T47D (cell line): ENCODE measurements at regions not wholly inside any gene's neighbourhood (a gene's known extent, or its start where the extent isn't known, plus 50 kb on each side); places are given as distances from the start of the nearest gene placed in this dataset.
A peak's percentile ranks its signal among the peaks of the same experiment; 100 is the strongest.
"Not testable (repeated sequence)": the region's sequence is repeated elsewhere in the genome, so short reads cannot be mapped to it uniquely, and the experiment has no call there.

Source experiments
- DNase-seq, 2 experiments: peaks; one replicate each; pipeline versions ENCODE4 v3.0.0 to v3.0.0-alpha.2; 2011 to 2012; ENCODE audit warnings: low read depth in 1 of 2, low spot score in 1 of 2
- JUND ChIP-seq: IDR thresholded peaks from 2 replicates; pipeline ENCODE4 v1.6.1; 2012; ENCODE audit warnings: low read depth
- in situ Hi-C: cut with HindIII; loops from 2 replicates; pipeline ENCODE4 v1.10.0; 2016; ENCODE audit warnings: low sequenced_read_pairs, low pct_unique_long_range_greater_than_20kb

DNA sequence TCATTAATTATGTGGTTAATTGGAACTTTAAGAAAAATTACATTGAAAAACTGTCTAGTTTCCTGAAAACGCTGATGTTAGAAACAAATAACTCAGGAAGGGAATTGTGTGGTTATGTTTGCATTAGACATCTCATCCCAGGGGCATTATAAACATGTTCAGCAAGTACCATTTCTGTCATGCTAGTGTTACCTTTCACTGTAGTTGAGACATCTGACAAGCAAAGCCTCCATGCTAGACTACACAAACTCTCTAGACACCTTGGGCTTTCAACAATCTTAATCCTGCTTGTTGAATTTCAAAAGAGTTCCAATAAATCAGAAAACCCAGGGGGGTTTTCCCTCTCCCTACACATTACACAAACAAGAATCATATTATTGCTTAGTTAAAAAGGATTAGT lies 536.8 kb downstream of the KCNT2 start:
- no peak for TF ChIP-seq JUND
- peak in 1 of 2 experiments; percentile 44 for DNase-seq
- in situ Hi-C loops, result no loop called here

DNA sequence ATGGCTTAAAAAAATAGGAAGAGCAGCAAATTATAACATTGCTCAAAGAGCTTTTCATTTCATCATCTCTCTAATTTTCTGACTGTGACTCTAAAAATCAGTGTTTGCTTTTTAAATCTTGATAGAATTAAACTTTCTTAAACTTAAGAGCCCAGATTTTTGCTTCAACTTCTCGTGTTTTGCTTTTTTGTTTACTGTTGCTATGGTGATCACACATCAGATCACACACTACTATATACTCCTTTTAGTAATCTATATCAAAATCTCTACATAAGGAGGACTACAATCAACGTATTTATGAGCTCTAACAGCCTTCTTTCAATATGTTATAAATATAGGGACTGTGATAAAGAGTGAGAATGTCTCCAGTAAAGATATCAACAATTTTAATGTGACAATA lies 537.3 kb downstream of the KCNT2 start:
- no peak for TF ChIP-seq JUND
- in situ Hi-C loops, result no loop called here
- DNase-seq, result no peak

DNA sequence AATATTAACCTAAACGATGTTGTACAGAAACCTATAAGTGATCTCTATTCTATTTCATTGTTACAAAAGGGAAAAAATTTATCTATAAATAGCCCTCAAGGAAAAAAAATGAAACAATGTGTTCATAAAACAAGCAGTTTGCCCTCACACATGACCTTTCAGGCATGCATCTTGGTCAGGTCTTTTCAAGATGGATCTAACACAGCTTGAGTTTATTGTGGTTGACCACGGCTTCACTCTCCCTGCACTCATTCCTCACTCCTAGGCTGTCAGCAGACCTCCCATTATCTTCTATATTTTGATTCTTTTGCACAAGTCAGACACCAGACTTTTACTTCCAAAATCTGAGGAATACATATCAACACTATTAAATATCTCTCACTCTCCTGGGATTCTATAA lies 544.3 kb downstream of the KCNT2 start:
- no peak for TF ChIP-seq JUND
- in situ Hi-C loops, result no loop called here
- no peak for DNase-seq

DNA sequence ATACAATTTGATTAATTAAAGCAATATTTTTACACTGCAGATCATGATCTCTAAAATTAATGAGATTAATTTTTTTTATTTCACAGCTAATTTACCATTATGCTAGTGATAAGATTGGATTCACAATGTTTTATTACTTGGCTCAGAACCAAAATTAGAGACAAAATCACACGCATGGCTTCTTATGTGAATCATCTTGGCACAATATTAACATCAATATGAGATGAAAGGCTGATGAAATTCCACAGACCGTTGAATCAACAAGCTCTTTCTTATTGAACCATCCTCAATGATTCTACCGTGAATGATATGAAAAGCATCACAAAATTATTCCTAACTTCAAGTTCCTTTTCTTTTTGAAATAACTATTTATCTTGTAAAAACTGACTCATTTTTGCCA lies 544.9 kb downstream of the KCNT2 start:
- DNase-seq, result no peak
- TF ChIP-seq JUND, result no peak
- in situ Hi-C loops, result no loop called here

DNA sequence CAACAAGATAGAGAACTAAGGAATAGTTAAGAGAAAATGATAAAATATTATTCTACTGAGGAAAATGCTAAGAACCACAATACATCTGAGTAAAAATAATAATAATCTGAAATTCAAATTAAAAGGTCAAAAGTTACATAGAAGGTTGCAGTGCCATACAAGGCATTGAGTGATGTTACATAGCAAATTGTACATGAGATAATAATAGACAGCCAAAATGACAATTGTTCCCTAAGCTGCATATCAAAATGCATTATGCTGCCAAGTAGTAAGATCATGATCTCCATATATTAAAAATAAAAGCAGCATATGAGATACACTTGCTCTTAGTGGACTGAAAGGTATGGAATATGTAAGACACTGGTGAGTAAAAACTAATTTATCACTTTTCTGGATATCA lies 547.7 kb downstream of the KCNT2 start:
- in situ Hi-C loops, result no loop called here
- DNase-seq, result no peak
- TF ChIP-seq JUND, result no peak

DNA sequence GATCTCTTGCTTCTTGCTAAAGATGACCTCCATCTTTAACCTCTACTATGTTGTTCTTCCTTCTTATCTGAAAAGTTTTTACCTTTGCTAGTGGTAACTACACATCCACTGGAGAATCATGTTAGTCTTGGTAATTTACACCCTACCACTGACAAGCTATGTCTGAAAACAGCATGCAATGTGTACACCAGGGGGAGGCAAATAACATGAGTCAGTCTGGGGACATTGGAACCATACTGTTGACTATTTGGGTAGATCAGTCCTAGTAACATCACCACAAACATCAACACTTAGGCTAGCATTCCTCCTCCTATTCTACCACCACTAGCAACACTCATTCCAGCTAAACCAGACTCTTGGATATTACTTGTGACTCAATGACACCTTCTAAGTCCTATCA lies 549.0 kb downstream of the KCNT2 start:
- in situ Hi-C loops, result no loop called here
- no peak for DNase-seq
- TF ChIP-seq JUND, result no peak

GRCh38 chr1:196056966-196057365 lies 551.3 kb downstream of the KCNT2 start:
- TF ChIP-seq JUND, result no peak
- in situ Hi-C loops, result no loop called here
- no peak for DNase-seq

GRCh38 chr1:196049407-196049806 lies 558.8 kb downstream of the KCNT2 start:
- no peak for DNase-seq
- in situ Hi-C loops, result no loop called here
- TF ChIP-seq JUND, result no peak

GRCh38 chr1:196043268-196043667 lies 565.0 kb downstream of the KCNT2 start:
- in situ Hi-C loops, result no loop called here
- no peak for TF ChIP-seq JUND

GRCh38 chr1:196034080-196034706 lies 574.0 kb downstream of the KCNT2 start:
- DNase-seq, result no peak
- TF ChIP-seq JUND, result no peak
- in situ Hi-C loops, result no loop called here

More at GRCh38 chr1:196043268-196043667, 565.0 kb downstream of the KCNT2 start:
- no peak for DNase-seq

DNA sequence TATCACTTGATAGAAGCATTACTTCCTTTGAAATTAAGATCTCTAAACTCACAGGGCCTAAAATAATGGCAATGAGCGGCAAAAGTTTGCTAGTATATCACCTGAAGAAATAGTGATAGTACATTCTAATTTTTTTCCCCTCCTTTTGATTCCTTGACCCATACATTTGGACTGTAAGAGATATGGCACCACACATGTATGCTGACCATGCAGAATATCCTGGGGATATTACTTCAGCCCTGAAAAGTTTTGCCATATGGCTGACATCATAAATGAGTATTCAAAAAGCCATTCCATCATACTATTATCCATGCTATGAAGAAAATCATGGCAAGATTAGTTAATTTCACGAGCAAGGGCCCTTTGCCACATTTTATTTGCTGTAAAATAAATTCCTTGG lies 576.9 kb downstream of the KCNT2 start:
- in situ Hi-C loops, DNase-seq: not testable (repeated sequence)

- TF ChIP-seq JUND, result no peak
- in situ Hi-C loops, result no loop called here
- DNase-seq, result no peak
Measured at GRCh38 chr1:196030455-196030854, 577.8 kb downstream of the KCNT2 start.

- no peak for TF ChIP-seq JUND
- DNase-seq, result no peak
- in situ Hi-C loops, result no loop called here
Measured at GRCh38 chr1:196029410-196029809, 578.8 kb downstream of the KCNT2 start.

- TF ChIP-seq JUND, result no peak
- no peak for DNase-seq
- in situ Hi-C loops, result no loop called here
Measured at GRCh38 chr1:196027127-196027526, 581.1 kb downstream of the KCNT2 start.

DNA sequence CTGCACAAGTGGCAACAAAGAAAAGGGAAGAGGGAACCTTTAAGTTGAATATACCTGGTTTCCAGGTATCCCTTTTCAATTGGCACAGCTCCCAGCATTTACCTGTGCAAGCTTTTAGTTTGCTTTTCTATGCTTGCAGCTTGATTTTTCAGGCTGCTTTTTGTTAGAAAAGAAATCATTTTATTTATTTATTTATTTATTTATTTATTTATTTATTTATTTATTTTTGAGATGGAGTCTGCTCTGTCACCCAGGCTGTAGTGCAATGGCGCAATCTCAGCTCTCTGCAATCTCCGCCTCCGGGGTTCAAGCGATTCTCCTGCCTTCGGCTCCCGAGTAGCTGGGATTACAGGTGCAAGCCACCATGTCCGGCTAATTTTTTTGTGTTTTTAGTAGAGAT lies 587.1 kb downstream of the KCNT2 start:
- DNase-seq, in situ Hi-C loops: not testable (repeated sequence)
